ENCODE measurements at regions not wholly inside any gene's neighbourhood (a gene's known extent, or its start where the extent isn't known, plus 50 kb on each side); places are given as distances from the start of the nearest gene placed in this dataset.

DNA sequence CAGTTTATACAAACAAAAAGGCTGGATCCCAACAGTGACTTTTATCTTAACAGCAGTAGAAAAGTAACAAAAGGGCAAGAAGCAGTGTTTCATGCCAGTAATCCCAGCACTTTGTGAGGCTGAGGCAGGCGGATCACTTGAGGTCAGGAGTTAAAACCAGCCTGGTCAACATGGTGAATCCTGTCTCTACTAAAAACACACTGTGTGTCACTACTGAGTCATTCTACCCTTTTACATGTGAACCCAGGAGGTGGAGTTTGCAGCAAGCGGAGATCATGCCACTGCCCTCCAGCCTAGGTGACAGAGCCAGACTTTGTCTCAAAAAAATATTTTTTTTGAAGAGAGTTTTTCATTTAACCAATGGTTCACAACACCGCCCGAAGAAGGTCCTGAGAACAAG lies 395.6 kb upstream of the USP9Y start:
- no peak for TF ChIP-seq POLR2A (IDR thresholded peaks at IDR 0.05; ENCODE audit: low read length)
- TF ChIP-seq GATA1 (IDR thresholded peaks at IDR 0.05; ENCODE audit: low read depth, low read length): no peak
